ENCODE measurements at regions not wholly inside any gene's neighbourhood (a gene's known extent, or its start where the extent isn't known, plus 50 kb on each side); places are given as distances from the start of the nearest gene placed in this dataset.

- Histone ChIP-seq H3K4me1 (ENCODE audit: insufficient read depth, low read length) (no peaks in the 10 kb centered on the region; the same call in 1 of the 2 replicates), H3K56ac (ENCODE audit: insufficient read length, low read depth, low read length) (no peak overlapping the region), H3K4ac (ENCODE audit: low read depth, low read length) (no peak overlapping the region), H3K23ac (ENCODE audit: insufficient read length, low read depth, low read length) (no peak overlapping the region), H2BK20ac (ENCODE audit: low read depth, low read length, poor library complexity, severe bottlenecking) (no peak overlapping the region), H3K4me2 (ENCODE audit: insufficient read depth, insufficient read length, low read length) (no peak overlapping the region), H2BK12ac (ENCODE audit: insufficient read length, low read depth, low read length) (no peak overlapping the region), H2BK120ac (ENCODE audit: low read depth, low read length, poor library complexity, severe bottlenecking) (no peak overlapping the region), H3K79me1 (ENCODE audit: insufficient read depth, low read depth, low read length, poor library complexity, severe bottlenecking) (no peaks in the 10 kb centered on the region), H3K23me2 (ENCODE audit: insufficient read length, low read depth, low read length, poor library complexity, severe bottlenecking) (no peaks in the 10 kb centered on the region), H3K27ac (ENCODE audit: insufficient read length, low read depth, low read length) (no peak overlapping the region), H3K14ac (ENCODE audit: insufficient read depth, low read length) (no peak overlapping the region), H3T11ph (ENCODE audit: low read length) (no peak overlapping the region), H3K9ac (ENCODE audit: extremely low read depth, insufficient read length, low read length) (no peak overlapping the region), H4K20me1 (ENCODE audit: control insufficient read depth, insufficient read depth, insufficient read length) (no peaks in the 10 kb centered on the region), H2BK5ac (ENCODE audit: insufficient read length, low read length) (no peak overlapping the region), H2AFZ (ENCODE audit: low read length) (no peak overlapping the region), H3K27me3 (ENCODE audit: insufficient read depth, low read length) (no peaks in the 10 kb centered on the region), H3K18ac (ENCODE audit: insufficient read length, low read depth, low read length) (no peak overlapping the region), H2AK5ac (ENCODE audit: insufficient read length, low read length) (no peak overlapping the region), H4K8ac (replicated peaks; ENCODE audit: insufficient read length, low read depth, low read length) (no peak overlapping the region), H2BK15ac (ENCODE audit: low read depth, low read length) (no peak overlapping the region), H4K5ac (ENCODE audit: insufficient read length, low read depth, low read length) (no peak overlapping the region), H3K79me2 (ENCODE audit: insufficient read depth, low read length) (no peaks in the 10 kb centered on the region), H4K91ac (ENCODE audit: insufficient read length, low read depth, low read length) (no peak overlapping the region), H3K9me3 (ENCODE audit: control insufficient read depth, low read depth, low read length) (no peaks in the 10 kb centered on the region)
- no peaks in the 10 kb centered on the region; the same call in none of the 2 replicates for H3K27me3 Mint-ChIP-seq (ENCODE audit: low read depth)
- no peaks in the 10 kb centered on the region for H3K36me3 Mint-ChIP-seq (ENCODE audit: insufficient read depth in 1 of 3, low read depth in 3 of 3)
- H3K9me3 Mint-ChIP-seq: no peaks in the 10 kb centered on the region
- DNase-seq: no peak
- H3K4me1 Mint-ChIP-seq: peaks cover 0 to 5% of the 10 kb centered on the region in 2 experiments; a peak in 1 of 4 replicates
- no peak overlapping the region for H3K27ac Mint-ChIP-seq
- H3K4me3 Mint-ChIP-seq: no peak overlapping the region
- no CpG with 5 or more reads among the region's 3 CpGs for WGBS (ENCODE audit: extremely low coverage, insufficient read length, low lambda C conversion rate)
- TF ChIP-seq CTCF (conservative IDR thresholded peaks at IDR 0.05): no peak
Observed at GRCh38 chr2:223114170-223114569, 62.2 kb downstream of the KCNE4 start.

Data from H9 (cell line).